ENCODE measurements at regions not wholly inside any gene's neighbourhood (a gene's known extent, or its start where the extent isn't known, plus 50 kb on each side); places are given as distances from the start of the nearest gene placed in this dataset.

DNA sequence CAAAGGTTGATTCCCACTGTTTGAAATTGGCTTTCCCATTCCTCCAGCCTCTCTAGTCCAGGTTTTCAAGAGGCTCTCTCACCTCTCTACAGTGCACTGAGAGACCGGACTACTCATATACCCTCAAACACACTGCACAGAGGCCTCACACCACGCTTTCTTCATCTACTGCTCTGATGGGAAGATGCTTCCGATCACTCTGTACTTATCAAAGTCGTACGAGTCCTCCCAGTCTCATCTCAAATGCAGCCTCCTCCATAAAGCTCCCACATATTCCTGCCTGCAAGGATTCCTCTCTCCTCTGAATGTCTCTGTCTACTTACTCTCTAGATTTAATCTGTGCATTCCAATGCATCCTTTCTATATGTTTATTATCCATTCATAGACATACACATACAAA, 164.4 kb downstream of the EFNB2 start:
- TF ChIP-seq ZNF274 (IDR thresholded peaks at IDR 0.05; ENCODE audit: low read depth, low read length) (no peak), SUZ12 (IDR thresholded peaks at IDR 0.05; ENCODE audit: extremely low read depth, insufficient read depth, insufficient read length) (no peak), YY1 (IDR thresholded peaks at IDR 0.05; ENCODE audit: insufficient read depth, insufficient read length) (no peak)
- no peak overlapping the region for H3K9ac ChIP-seq (ENCODE audit: insufficient read length, low read depth)
- no peaks in the 10 kb centered on the region for H3K4me1 ChIP-seq (ENCODE audit: insufficient read depth, insufficient read length)
- no peaks in the 10 kb centered on the region for H3K36me3 ChIP-seq (ENCODE audit: insufficient read depth, insufficient read length, low read length)
- no peak for DNase-seq (ENCODE audit: low read depth, low spot score)
- H3K27me3 ChIP-seq (ENCODE audit: insufficient read depth, insufficient read length): no peaks in the 10 kb centered on the region
- H3K9me3 ChIP-seq (ENCODE audit: insufficient read depth, low read length): no peaks in the 10 kb centered on the region
- H3K4me3 ChIP-seq (ENCODE audit: insufficient read length, low read depth): no peak overlapping the region

DNA sequence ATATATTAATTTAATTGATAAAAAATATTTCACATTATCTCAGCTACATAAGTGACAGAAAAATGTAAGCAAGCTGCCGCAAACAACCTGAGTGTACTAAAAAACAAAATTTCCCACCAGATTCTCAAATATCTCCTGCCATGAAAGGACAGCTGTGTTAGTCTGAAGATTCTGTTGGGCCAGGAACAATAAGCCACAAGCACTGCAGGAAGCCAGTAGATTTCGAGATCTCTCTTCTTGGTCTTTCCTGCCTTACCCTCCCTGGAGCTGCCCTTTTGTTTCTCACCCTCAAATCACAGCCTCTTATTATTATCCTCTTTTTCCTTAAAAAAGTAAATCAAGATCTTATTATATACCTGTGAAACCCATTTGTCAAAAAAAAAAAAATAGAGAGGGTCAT, 165.6 kb downstream of the EFNB2 start:
- no peak for TF ChIP-seq YY1 (IDR thresholded peaks at IDR 0.05; ENCODE audit: insufficient read depth, insufficient read length)
- no peak for TF ChIP-seq SUZ12 (IDR thresholded peaks at IDR 0.05; ENCODE audit: extremely low read depth, insufficient read depth, insufficient read length)
- no peak for TF ChIP-seq ZNF274 (IDR thresholded peaks at IDR 0.05; ENCODE audit: low read depth, low read length)

DNA sequence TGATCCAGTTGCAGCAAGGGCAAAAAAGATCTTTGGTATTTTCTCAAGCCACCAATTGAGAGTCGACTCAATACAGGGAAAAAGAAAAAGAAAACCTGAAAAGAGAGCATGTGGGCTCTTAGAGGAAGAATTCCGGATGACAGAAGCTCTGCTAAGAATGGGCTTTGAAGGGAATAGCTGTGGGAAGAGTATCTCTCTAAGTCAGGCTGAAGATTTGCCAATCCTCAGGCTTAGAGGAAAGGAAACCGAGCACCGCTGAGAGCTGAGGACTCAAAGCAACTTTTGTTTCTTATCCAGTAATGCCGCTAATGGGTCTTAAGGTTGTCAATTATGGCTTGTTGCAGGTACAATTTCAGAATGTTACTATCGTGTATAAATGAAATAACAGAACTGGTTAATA, 166.4 kb downstream of the EFNB2 start:
- Histone ChIP-seq H3K9me3 (ENCODE audit: insufficient read depth, low read length) (peaks cover 13% of the 10 kb centered on the region; the same call in 1 of the 2 replicates), H3K4me3 (ENCODE audit: insufficient read length, low read depth) (no peak overlapping the region), H3K27me3 (ENCODE audit: insufficient read depth, insufficient read length) (no peaks in the 10 kb centered on the region), H3K4me1 (ENCODE audit: insufficient read depth, insufficient read length) (no peaks in the 10 kb centered on the region), H3K9ac (ENCODE audit: insufficient read length, low read depth) (no peak overlapping the region), H3K36me3 (ENCODE audit: insufficient read depth, insufficient read length, low read length) (no peaks in the 10 kb centered on the region)
- TF ChIP-seq SUZ12 (IDR thresholded peaks at IDR 0.05; ENCODE audit: extremely low read depth, insufficient read depth, insufficient read length) (no peak), ZNF274 (IDR thresholded peaks at IDR 0.05; ENCODE audit: low read depth, low read length) (no peak), YY1 (IDR thresholded peaks at IDR 0.05; ENCODE audit: insufficient read depth, insufficient read length) (no peak)
- DNase-seq (ENCODE audit: low read depth, low spot score): no peak

More for the DNA sequence above, 165.6 kb downstream of the EFNB2 start:
- Histone ChIP-seq H3K36me3 (ENCODE audit: insufficient read depth, insufficient read length, low read length) (no peaks in the 10 kb centered on the region), H3K27me3 (ENCODE audit: insufficient read depth, insufficient read length) (no peaks in the 10 kb centered on the region), H3K9me3 (ENCODE audit: insufficient read depth, low read length) (peaks cover 5% of the 10 kb centered on the region; the same call in 1 of the 2 replicates), H3K9ac (ENCODE audit: insufficient read length, low read depth) (no peak overlapping the region), H3K4me1 (ENCODE audit: insufficient read depth, insufficient read length) (no peaks in the 10 kb centered on the region), H3K4me3 (ENCODE audit: insufficient read length, low read depth) (no peak overlapping the region)
- no peak for DNase-seq (ENCODE audit: low read depth, low spot score)

DNA sequence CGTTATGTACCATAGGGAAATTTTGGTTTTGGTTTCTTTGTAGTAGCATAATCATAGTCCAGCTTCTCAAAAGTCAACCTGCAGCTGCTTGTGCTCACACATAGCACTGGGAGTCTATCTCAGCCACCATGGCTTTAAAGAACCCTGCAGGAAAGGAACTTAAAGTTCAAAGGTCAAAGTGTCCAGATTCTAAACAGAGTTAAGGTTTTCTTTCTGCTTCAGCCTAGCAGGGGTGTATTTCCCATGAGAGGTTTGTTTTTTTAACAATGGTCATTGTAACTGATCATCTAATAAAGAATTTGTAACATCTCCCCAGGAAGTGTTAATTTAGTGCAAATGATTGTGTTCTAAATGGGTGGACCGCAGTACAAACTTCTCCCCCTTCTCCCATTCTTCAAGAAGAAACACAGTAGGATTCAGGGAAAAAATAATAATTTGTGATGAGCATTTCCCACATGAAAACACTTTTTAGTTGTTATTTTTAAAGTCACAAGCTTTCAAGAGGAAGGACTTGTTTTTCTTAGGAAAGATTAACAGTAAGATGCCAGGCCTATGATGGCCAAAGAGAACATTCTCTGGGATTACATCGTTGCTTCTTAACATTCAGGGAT, 168.0 kb downstream of the EFNB2 start:
- Histone ChIP-seq H3K36me3 (ENCODE audit: insufficient read depth, insufficient read length, low read length) (no peaks in the 10 kb centered on the region), H3K4me3 (ENCODE audit: insufficient read length, low read depth) (no peak overlapping the region), H3K27me3 (ENCODE audit: insufficient read depth, insufficient read length) (no peaks in the 10 kb centered on the region), H3K9me3 (ENCODE audit: insufficient read depth, low read length) (peaks cover 15% of the 10 kb centered on the region; the same call in 1 of the 2 replicates), H3K9ac (ENCODE audit: insufficient read length, low read depth) (no peak overlapping the region), H3K4me1 (ENCODE audit: insufficient read depth, insufficient read length) (no peaks in the 10 kb centered on the region)
- TF ChIP-seq SUZ12 (IDR thresholded peaks at IDR 0.05; ENCODE audit: extremely low read depth, insufficient read depth, insufficient read length) (no peak), YY1 (IDR thresholded peaks at IDR 0.05; ENCODE audit: insufficient read depth, insufficient read length) (no peak), ZNF274 (IDR thresholded peaks at IDR 0.05; ENCODE audit: low read depth, low read length) (no peak)
- DNase-seq (ENCODE audit: low read depth, low spot score): no peak

- DNase-seq (ENCODE audit: low read depth, low spot score): no peak
- Histone ChIP-seq H3K36me3 (ENCODE audit: insufficient read depth, insufficient read length, low read length) (no peaks in the 10 kb centered on the region), H3K9ac (ENCODE audit: insufficient read length, low read depth) (no peak overlapping the region), H3K27me3 (ENCODE audit: insufficient read depth, insufficient read length) (no peaks in the 10 kb centered on the region), H3K4me3 (ENCODE audit: insufficient read length, low read depth) (no peak overlapping the region), H3K9me3 (ENCODE audit: insufficient read depth, low read length) (peaks cover 15% of the 10 kb centered on the region; the same call in 1 of the 2 replicates), H3K4me1 (ENCODE audit: insufficient read depth, insufficient read length) (no peaks in the 10 kb centered on the region)
- no peak for TF ChIP-seq YY1 (IDR thresholded peaks at IDR 0.05; ENCODE audit: insufficient read depth, insufficient read length)
These were observed 172.8 kb downstream of the EFNB2 start for GRCh38 chr13:106362707-106363106.

DNA sequence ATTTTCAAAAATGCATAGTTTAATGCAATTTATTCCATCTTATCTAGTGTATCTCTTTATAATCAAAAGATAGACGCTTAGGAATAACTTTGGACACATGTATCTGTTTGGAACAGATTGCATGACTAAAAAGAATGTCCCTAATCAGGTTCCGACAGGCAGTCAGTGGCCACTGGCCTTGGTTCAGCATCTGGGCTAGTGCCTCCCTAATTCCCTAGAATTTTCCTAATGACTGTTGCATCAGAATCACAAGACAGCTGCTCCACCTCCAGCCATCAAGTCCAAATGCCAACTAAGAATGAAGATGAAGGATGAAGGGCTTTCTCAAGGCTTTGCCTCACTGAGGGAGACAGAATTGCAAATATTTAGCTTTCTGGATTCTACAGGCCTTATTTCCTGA, 173.8 kb downstream of the EFNB2 start:
- no peaks in the 10 kb centered on the region for H3K27me3 ChIP-seq (ENCODE audit: insufficient read depth, insufficient read length)
- no peak for DNase-seq (ENCODE audit: low read depth, low spot score)
- no peaks in the 10 kb centered on the region for H3K36me3 ChIP-seq (ENCODE audit: insufficient read depth, insufficient read length, low read length)

GRCh38 chr13:106357198-106357597, 178.3 kb downstream of the EFNB2 start:
- no peak for TF ChIP-seq ZNF274 (IDR thresholded peaks at IDR 0.05; ENCODE audit: low read depth, low read length)
- no peak for TF ChIP-seq SUZ12 (IDR thresholded peaks at IDR 0.05; ENCODE audit: extremely low read depth, insufficient read depth, insufficient read length)
- no peak for TF ChIP-seq YY1 (IDR thresholded peaks at IDR 0.05; ENCODE audit: insufficient read depth, insufficient read length)
- Histone ChIP-seq H3K9me3 (ENCODE audit: insufficient read depth, low read length) (no peaks in the 10 kb centered on the region), H3K4me1 (ENCODE audit: insufficient read depth, insufficient read length) (no peaks in the 10 kb centered on the region), H3K4me3 (ENCODE audit: insufficient read length, low read depth) (no peak overlapping the region), H3K9ac (ENCODE audit: insufficient read length, low read depth) (no peak overlapping the region), H3K36me3 (ENCODE audit: insufficient read depth, insufficient read length, low read length) (no peaks in the 10 kb centered on the region), H3K27me3 (ENCODE audit: insufficient read depth, insufficient read length) (no peaks in the 10 kb centered on the region)
- DNase-seq (ENCODE audit: low read depth, low spot score): no peak

More for the DNA sequence above, 173.8 kb downstream of the EFNB2 start:
- TF ChIP-seq YY1 (IDR thresholded peaks at IDR 0.05; ENCODE audit: insufficient read depth, insufficient read length) (no peak), ZNF274 (IDR thresholded peaks at IDR 0.05; ENCODE audit: low read depth, low read length) (no peak), SUZ12 (IDR thresholded peaks at IDR 0.05; ENCODE audit: extremely low read depth, insufficient read depth, insufficient read length) (no peak)
- Histone ChIP-seq H3K9me3 (ENCODE audit: insufficient read depth, low read length) (peaks cover 15% of the 10 kb centered on the region; the same call in 1 of the 2 replicates), H3K4me1 (ENCODE audit: insufficient read depth, insufficient read length) (no peaks in the 10 kb centered on the region), H3K4me3 (ENCODE audit: insufficient read length, low read depth) (no peak overlapping the region), H3K9ac (ENCODE audit: insufficient read length, low read depth) (no peak overlapping the region)
